HG03558 (cell line): ENCODE measurements at regions not wholly inside any gene's neighbourhood (a gene's known extent, or its start where the extent isn't known, plus 50 kb on each side); places are given as distances from the start of the nearest gene placed in this dataset.

Experiments
- ATAC-seq: cut with Tn5 transposase; IDR thresholded peaks from one replicate; pipeline ENCODE4 v1.9.1; 2021; ENCODE audit warnings: moderate number of reproducible peaks; ENCODE audit not compliant: unreplicated experiment; ENCODE audit errors: extremely low read depth

- no peak for ATAC-seq
These were observed 1298.3 kb upstream of the WWC1 start for GRCh38 chr5:166992874-166993722.

- no peak for ATAC-seq
These were observed 1297.2 kb upstream of the WWC1 start for GRCh38 chr5:166994226-166994625.

- no peak for ATAC-seq
These were observed 1290.2 kb upstream of the WWC1 start for GRCh38 chr5:167001246-167001645.

GRCh38 chr5:167008705-167009104, 1282.7 kb upstream of the WWC1 start:
- ATAC-seq: no peak

- ATAC-seq: no peak
These were observed 1280.2 kb upstream of the WWC1 start for GRCh38 chr5:167011196-167011595.

DNA sequence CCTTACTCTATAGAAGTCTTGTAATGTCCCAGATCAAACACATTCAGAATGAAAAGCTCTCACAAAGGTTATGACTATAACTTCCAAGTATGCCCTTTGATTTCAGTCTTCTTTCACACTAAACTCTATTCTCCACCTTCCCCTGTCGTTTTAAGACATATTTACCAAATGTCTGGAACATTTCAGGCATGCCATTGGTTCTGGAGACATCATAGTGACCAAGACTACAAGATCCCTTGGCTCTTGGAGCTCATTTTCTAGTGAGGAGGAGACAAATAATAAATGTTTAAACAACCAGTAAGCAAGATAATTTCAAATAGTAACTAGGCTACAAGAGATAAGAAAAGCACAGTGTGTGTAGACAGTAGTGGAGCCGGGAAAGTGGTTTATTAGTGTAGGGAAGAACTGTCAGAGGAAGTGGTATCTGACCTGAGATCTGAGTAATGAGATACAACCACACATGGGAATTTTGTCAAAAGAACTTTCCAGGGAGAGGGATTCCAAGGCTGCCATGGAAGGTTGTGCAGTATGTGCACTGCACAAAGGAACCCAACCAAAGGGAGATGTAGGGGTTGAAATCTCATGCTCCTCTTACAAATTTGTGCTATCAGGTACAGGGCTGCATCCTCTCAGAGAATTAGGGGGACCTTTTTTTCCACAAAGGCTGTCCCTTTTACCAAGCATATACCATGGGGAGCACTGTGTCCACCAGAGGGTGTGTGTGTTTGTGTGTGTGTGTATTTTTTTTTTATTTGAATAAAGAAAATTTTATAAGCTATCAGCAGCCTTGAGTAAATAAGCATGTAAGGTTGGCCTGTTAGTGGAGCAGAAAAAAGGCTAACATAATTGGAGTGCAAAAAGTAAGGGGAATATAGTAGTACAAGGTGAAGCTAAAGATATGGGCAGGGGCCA, 1279.1 kb upstream of the WWC1 start:
- no peak for ATAC-seq

GRCh38 chr5:167014401-167015056, 1276.9 kb upstream of the WWC1 start:
- no peak for ATAC-seq

DNA sequence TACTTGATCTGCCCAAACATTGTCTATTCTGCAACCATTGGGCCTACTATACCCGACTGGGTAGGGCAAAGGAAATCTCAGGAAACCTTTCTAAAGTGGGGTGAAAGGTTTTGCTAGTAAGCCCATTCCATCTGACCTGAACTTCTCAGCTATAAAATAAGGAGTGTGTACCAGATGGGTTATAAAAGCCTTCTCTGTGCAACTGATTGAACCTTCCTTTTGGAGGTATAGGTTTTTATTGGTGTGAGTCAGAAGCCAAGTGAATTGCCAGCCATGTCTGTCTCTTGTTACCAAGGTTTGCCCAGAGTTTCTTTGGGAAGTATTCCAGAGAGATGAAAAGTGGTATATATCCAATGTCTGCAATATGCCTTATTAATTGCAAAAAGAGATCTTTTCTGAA, 1271.0 kb upstream of the WWC1 start:
- ATAC-seq: no peak

GRCh38 chr5:167029488-167029887, 1262.0 kb upstream of the WWC1 start:
- no peak for ATAC-seq

GRCh38 chr5:167030500-167031120, 1260.8 kb upstream of the WWC1 start:
- no peak for ATAC-seq

- no peak for ATAC-seq
These were observed 1254.9 kb upstream of the WWC1 start for GRCh38 chr5:167036585-167036984.

DNA sequence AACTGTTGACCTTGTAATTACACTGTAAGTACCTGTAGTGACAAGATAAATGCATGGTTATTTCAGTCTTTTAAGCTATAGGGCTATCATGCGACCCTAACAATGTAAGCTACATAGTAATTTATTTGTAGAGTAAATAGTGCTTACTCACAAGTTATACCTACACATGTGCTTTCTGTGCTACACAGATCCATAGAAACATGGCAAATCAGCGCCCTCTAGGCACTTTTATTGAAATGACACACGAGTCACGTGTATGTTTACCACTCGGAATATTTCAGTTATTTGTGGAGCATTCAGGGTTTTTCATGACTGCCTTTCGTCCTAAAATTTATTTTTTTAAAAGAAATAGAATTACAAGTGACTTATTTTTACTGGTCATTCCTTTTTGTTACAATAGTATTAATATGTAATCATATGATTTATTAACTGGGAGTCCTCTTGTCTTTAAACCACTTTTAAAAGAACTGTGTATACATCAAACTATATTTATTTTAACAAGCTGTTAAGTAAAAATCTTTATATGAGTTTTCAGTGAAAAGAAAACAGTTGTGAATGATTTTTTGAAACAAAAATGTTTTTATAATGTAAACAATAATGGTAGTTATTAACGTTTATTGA, 1242.3 kb upstream of the WWC1 start:
- ATAC-seq: peak; percentile 68

GRCh38 chr5:167049771-167050567, 1241.5 kb upstream of the WWC1 start:
- ATAC-seq: no peak

DNA sequence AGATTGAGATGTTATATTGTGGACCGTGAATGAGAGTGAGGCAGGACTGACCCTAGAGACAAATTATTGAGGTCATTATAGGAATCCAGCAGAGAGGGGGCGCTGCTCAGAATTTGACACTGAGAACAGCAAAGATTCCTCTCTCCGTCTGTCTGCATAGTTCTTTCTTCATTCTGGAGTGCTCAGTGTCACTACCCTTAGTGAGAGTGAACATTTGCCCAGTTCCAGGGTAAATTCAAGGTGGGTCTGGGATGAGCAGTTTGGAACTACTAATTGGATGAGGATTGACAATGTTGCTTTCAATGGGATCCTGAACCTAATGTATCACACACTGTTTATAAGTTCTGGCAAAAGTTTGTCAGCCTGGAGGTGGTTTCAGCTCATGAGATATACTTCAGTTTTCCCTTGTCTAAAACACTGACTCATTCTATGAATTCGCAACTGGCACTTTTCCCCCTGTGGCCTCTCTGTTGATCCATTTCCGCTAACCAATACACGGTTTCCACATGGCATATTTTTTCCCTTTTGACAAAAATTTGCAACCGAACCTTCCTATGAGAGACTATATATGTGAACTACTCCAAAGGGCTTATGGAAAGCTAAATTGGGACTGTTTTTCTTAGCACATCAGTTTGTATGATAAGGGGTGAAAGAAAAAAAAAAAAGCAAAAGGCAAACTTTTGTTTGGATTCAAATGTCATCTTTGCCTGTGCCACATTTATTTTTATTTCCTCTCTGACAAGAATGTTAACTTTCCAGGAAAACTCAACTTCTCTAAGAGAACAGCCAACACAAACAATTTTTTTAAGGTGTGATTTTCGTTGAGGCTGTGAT, 1240.7 kb upstream of the WWC1 start:
- no peak for ATAC-seq

GRCh38 chr5:167051402-167051768, 1240.1 kb upstream of the WWC1 start:
- ATAC-seq: no peak

GRCh38 chr5:167052791-167053190, 1238.7 kb upstream of the WWC1 start:
- ATAC-seq: no peak

- ATAC-seq: no peak
These were observed 1233.8 kb upstream of the WWC1 start for GRCh38 chr5:167057665-167058064.

DNA sequence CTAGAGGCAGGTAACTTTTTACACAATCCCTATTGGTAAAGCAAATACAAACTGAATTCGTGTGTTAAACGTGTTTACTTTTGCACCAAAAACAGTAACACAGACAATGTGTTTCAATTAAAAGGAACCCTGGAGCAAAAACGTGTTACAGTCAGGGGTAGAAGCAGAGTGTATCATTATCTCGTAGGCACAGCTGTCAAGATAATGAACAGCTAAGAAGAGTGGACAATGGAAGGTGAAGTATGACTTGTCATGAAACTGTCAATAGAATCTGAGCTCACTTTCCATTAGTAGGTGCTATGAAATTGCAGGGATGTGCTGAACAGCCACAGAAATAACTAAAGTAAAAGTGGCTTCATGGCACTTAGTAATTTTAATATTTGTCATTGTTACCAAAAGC, 1229.8 kb upstream of the WWC1 start:
- no peak for ATAC-seq
